GM23338 (cell line): ENCODE measurements at regions not wholly inside any gene's neighbourhood (a gene's known extent, or its start where the extent isn't known, plus 50 kb on each side); places are given as distances from the start of the nearest gene placed in this dataset.

Experiments used
- ATAC-seq: fragments of 200-7000 bp; cut with Tn5 transposase; 3 replicates; pipeline ENCODE4 v1.9.1; 2020
- DNase-seq: peaks from one replicate; pipeline ENCODE4 v3.0.0-alpha.2; 2015; ENCODE audit warnings: low spot score
- H2AFZ ChIP-seq: fragments of 200-600 bp; sonication (generic); 2 replicates; pipeline ENCODE4 v1.8.0; 2016; ENCODE audit warnings: antibody characterized with exemption, mild to moderate bottlenecking, moderate library complexity
- H3F3A ChIP-seq: fragments of 200-600 bp; sonication (generic); replicated peaks from 2 replicates; pipeline ENCODE4 v1.8.0; 2017; ENCODE audit warnings: antibody characterized with exemption, mixed run types, low read depth
- H3K27ac ChIP-seq: fragments of 200-600 bp; sonication (generic); 2 replicates; pipeline ENCODE4 v1.6.1; 2016; ENCODE audit warnings: low read depth
- H3K27me3 ChIP-seq: fragments of 200-600 bp; sonication (generic); 2 replicates; pipeline ENCODE4 v1.8.0; 2016; ENCODE audit warnings: mild to moderate bottlenecking, mixed run types, moderate library complexity; ENCODE audit not compliant: insufficient read depth
- H3K36me3 ChIP-seq: fragments of 200-600 bp; sonication (generic); 2 replicates; pipeline ENCODE4 v1.8.0; 2016; ENCODE audit warnings: mild to moderate bottlenecking; ENCODE audit not compliant: insufficient read depth
- H3K4me1 ChIP-seq: fragments of 200-600 bp; sonication (generic); 2 replicates; pipeline ENCODE4 v1.8.0; 2016; ENCODE audit warnings: mild to moderate bottlenecking, moderate library complexity; ENCODE audit not compliant: insufficient read depth
- H3K4me2 ChIP-seq: fragments of 200-600 bp; sonication (generic); 2 replicates; pipeline ENCODE4 v1.7.1; 2017; ENCODE audit warnings: mixed run types
- H3K4me3 ChIP-seq: fragments of 200-600 bp; sonication (generic); 2 replicates; pipeline ENCODE4 v1.6.1; 2016; ENCODE audit warnings: mixed run types
- H3K79me2 ChIP-seq: fragments of 200-600 bp; sonication (generic); replicated peaks from 2 replicates; pipeline ENCODE4 v1.8.0; 2017; ENCODE audit warnings: mild to moderate bottlenecking; ENCODE audit not compliant: insufficient read depth
- H3K9me2 ChIP-seq: fragments of 200-600 bp; sonication (generic); 2 replicates; pipeline ENCODE4 v1.8.0; 2017; ENCODE audit not compliant: insufficient read depth
- H4K20me1 ChIP-seq: fragments of 200-600 bp; sonication (generic); replicated peaks from 2 replicates; pipeline ENCODE4 v1.8.0; 2017; ENCODE audit warnings: mild to moderate bottlenecking; ENCODE audit not compliant: insufficient read depth
- H3K27ac Mint-ChIP-seq: 2 replicates; pipeline ENCODE4 v1.8.0; 2020; ENCODE audit warnings: inconsistent platforms, mild to moderate bottlenecking, moderate library complexity, mixed read lengths
- H3K27me3 Mint-ChIP-seq: 3 replicates; pipeline ENCODE4 v1.8.0; 2022; ENCODE audit warnings: low read depth, mild to moderate bottlenecking, moderate library complexity, mixed read lengths, inconsistent platforms; ENCODE audit not compliant: insufficient read depth, poor library complexity
- H3K36me3 Mint-ChIP-seq: 3 replicates; pipeline ENCODE4 v1.8.0; 2021; ENCODE audit warnings: low read depth, mild to moderate bottlenecking, inconsistent platforms, moderate library complexity, mixed read lengths
- H3K4me1 Mint-ChIP-seq: 3 replicates; pipeline ENCODE4 v1.8.0; 2020; ENCODE audit warnings: mild to moderate bottlenecking, inconsistent platforms, mixed read lengths
- H3K4me3 Mint-ChIP-seq: 3 replicates; pipeline ENCODE4 v1.8.0; 2021; ENCODE audit warnings: moderate library complexity, mild to moderate bottlenecking, inconsistent platforms, mixed read lengths
- H3K9me3 Mint-ChIP-seq: 3 replicates; pipeline ENCODE4 v1.8.0; 2020; ENCODE audit warnings: moderate library complexity, mild to moderate bottlenecking, inconsistent platforms, mixed read lengths
- CREB1 ChIP-seq: fragments of 250-450 bp; sonication (Bioruptor Pico); IDR thresholded peaks from 2 replicates; pipeline ENCODE4 v1.5.0; 2020; ENCODE audit warnings: low read depth, mild to moderate bottlenecking, moderate library complexity
- EZH2 ChIP-seq: fragments of 200-600 bp; sonication (generic); IDR thresholded peaks from one replicate; pipeline ENCODE4 v1.8.0; 2017; ENCODE audit warnings: antibody characterized with exemption, mild to moderate bottlenecking, low read depth; ENCODE audit not compliant: unreplicated experiment
- EZH2phosphoT487 ChIP-seq: fragments of 200-600 bp; sonication (generic); IDR thresholded peaks from one replicate; pipeline ENCODE4 v1.8.1; 2018; ENCODE audit warnings: antibody characterized with exemption; ENCODE audit not compliant: unreplicated experiment
- JUNB ChIP-seq: IDR thresholded peaks from one replicate; pipeline ENCODE4 v1.6.1; 2016; ENCODE audit warnings: antibody characterized with exemption; ENCODE audit not compliant: unreplicated experiment
- NANOG ChIP-seq: IDR thresholded peaks from 2 replicates; pipeline ENCODE4 v1.6.1; 2016; ENCODE audit warnings: antibody characterized with exemption, borderline replicate concordance
- POLR2AphosphoS5 ChIP-seq: IDR thresholded peaks from 2 replicates; pipeline ENCODE4 v1.6.1; 2016; ENCODE audit warnings: antibody characterized with exemption, low read depth
- STAT1 ChIP-seq: IDR thresholded peaks from one replicate; pipeline ENCODE4 v1.6.1; 2016; ENCODE audit warnings: antibody characterized with exemption; ENCODE audit not compliant: unreplicated experiment
- ZNF331 ChIP-seq: fragments of 250-450 bp; sonication (Bioruptor Pico); IDR thresholded peaks from 2 replicates; pipeline ENCODE4 v1.5.0; 2020; ENCODE audit warnings: low read depth, mild to moderate bottlenecking, moderate library complexity
- TF ChIP-seq, protein P1 (sequence below): fragments of 250-450 bp; sonication (Bioruptor Pico); IDR thresholded peaks from 2 replicates; pipeline ENCODE4 v1.5.0; 2020; ENCODE audit warnings: mild to moderate bottlenecking, moderate library complexity
- TF ChIP-seq, protein P2 (sequence below): IDR thresholded peaks from 2 replicates; pipeline ENCODE4 v1.6.1; 2016; ENCODE audit warnings: antibody characterized with exemption
- TF ChIP-seq, protein P3 (sequence below): IDR thresholded peaks from one replicate; pipeline ENCODE4 v1.6.1; 2018; ENCODE audit warnings: antibody characterized with exemption; ENCODE audit not compliant: unreplicated experiment

DNA sequence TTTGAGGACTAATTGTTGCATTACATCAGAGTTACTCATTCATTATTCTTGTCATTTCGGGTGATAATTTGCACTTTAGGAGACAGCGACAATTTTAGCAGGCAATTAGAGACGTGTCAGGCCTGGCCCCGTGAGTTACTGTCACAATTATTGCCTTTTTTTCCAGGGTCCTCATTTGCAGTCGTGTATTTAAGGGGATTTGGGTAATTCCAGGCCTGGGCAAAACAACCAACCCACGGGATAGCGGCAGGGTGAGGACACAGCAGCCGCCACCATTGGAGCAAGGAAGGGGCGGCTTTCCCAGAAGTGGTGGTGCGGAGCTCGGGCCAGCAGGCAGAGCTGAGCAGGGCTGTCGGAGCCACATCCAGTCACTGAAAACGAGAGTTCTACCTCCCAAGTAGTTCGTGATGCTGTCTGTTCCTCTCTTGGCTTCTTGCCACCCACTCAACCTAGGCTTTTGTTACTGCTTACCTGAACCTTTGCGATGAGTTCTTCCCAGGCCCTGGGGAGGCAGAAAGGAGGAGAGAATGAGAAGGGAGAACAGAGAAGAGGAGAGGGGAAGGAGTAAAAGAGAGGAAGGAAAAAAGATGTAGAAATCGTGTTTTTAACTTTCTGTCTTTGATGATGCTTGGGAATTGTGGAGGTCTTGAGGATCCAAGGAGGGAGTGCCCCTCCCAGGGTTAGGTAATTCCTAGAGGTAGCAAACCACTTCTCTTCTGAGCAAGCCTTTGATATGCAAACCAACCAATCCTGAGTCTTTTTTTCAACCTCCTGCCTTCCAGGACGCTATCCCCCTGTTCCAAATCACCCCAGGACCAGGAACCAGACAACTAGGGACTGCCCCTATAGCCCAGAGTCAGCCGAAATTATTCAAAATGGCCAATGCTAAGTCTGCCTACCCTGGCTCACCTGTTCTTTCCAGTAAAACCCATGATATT, 236.1 kb downstream of the MIAT start (continued):
- TF ChIP-seq, protein P1, sequence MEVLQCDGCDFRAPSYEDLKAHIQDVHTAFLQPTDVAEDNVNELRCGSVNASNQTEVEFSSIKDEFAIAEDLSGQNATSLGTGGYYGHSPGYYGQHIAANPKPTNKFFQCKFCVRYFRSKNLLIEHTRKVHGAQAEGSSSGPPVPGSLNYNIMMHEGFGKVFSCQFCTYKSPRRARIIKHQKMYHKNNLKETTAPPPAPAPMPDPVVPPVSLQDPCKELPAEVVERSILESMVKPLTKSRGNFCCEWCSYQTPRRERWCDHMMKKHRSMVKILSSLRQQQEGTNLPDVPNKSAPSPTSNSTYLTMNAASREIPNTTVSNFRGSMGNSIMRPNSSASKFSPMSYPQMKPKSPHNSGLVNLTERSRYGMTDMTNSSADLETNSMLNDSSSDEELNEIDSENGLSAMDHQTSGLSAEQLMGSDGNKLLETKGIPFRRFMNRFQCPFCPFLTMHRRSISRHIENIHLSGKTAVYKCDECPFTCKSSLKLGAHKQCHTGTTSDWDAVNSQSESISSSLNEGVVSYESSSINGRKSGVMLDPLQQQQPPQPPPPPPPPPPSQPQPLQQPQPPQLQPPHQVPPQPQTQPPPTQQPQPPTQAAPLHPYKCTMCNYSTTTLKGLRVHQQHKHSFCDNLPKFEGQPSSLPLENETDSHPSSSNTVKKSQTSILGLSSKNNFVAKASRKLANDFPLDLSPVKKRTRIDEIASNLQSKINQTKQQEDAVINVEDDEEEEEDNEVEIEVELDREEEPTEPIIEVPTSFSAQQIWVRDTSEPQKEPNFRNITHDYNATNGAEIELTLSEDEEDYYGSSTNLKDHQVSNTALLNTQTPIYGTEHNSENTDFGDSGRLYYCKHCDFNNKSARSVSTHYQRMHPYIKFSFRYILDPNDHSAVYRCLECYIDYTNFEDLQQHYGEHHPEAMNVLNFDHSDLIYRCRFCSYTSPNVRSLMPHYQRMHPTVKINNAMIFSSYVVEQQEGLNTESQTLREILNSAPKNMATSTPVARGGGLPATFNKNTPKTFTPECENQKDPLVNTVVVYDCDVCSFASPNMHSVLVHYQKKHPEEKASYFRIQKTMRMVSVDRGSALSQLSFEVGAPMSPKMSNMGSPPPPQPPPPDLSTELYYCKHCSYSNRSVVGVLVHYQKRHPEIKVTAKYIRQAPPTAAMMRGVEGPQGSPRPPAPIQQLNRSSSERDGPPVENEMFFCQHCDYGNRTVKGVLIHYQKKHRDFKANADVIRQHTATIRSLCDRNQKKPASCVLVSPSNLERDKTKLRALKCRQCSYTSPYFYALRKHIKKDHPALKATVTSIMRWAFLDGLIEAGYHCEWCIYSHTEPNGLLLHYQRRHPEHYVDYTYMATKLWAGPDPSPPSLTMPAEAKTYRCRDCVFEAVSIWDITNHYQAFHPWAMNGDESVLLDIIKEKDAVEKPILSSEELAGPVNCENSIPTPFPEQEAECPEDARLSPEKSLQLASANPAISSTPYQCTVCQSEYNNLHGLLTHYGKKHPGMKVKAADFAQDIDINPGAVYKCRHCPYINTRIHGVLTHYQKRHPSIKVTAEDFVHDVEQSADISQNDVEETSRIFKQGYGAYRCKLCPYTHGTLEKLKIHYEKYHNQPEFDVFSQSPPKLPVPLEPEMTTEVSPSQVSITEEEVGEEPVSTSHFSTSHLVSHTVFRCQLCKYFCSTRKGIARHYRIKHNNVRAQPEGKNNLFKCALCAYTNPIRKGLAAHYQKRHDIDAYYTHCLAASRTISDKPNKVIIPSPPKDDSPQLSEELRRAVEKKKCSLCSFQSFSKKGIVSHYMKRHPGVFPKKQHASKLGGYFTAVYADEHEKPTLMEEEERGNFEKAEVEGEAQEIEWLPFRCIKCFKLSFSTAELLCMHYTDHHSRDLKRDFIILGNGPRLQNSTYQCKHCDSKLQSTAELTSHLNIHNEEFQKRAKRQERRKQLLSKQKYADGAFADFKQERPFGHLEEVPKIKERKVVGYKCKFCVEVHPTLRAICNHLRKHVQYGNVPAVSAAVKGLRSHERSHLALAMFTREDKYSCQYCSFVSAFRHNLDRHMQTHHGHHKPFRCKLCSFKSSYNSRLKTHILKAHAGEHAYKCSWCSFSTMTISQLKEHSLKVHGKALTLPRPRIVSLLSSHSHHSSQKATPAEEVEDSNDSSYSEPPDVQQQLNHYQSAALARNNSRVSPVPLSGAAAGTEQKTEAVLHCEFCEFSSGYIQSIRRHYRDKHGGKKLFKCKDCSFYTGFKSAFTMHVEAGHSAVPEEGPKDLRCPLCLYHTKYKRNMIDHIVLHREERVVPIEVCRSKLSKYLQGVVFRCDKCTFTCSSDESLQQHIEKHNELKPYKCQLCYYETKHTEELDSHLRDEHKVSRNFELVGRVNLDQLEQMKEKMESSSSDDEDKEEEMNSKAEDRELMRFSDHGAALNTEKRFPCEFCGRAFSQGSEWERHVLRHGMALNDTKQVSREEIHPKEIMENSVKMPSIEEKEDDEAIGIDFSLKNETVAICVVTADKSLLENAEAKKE (CRISPR knock-in tag), result no peak
- TF ChIP-seq EZH2phosphoT487 (no peak), ZNF331 (CRISPR knock-in tag) (no peak)

DNA sequence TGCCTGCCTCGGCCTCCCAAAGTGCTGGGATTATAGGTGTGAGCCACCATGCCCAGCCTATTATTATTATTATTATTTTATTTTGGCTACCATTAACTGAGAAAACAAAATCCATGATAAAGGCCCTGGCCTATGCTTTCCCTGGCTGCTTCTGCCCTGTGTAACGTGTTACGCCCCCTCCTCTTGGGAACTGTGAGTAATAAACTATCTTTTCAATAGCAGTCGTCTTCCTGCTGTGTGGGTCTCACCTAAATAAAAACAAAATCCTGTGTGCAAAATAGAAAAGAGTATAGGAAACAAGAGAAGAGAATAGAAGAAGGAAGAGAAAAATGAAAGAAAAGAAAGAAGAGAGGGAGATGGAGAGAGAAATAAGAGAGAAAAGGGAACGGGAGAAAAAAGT, 237.0 kb downstream of the MIAT start:
- no peaks in the 10 kb centered on the region for H3K27me3 ChIP-seq
- Mint-ChIP-seq H3K4me3 (no peak overlapping the region), H3K9me3 (no peaks in the 10 kb centered on the region; the same call in 2 of the 3 replicates), H3K27me3 (peaks cover 8% of the 10 kb centered on the region), H3K36me3 (no peaks in the 10 kb centered on the region; the same call in 2 of the 3 replicates), H3K27ac (no peak overlapping the region), H3K4me1 (peaks cover 45% of the 10 kb centered on the region)
- peaks cover 36% of the 10 kb centered on the region for H3K4me1 ChIP-seq
- TF ChIP-seq, protein P2, sequence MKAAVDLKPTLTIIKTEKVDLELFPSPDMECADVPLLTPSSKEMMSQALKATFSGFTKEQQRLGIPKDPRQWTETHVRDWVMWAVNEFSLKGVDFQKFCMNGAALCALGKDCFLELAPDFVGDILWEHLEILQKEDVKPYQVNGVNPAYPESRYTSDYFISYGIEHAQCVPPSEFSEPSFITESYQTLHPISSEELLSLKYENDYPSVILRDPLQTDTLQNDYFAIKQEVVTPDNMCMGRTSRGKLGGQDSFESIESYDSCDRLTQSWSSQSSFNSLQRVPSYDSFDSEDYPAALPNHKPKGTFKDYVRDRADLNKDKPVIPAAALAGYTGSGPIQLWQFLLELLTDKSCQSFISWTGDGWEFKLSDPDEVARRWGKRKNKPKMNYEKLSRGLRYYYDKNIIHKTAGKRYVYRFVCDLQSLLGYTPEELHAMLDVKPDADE, result no peak
- no peak for TF ChIP-seq ZNF331 (CRISPR knock-in tag)
- TF ChIP-seq, protein P3, sequence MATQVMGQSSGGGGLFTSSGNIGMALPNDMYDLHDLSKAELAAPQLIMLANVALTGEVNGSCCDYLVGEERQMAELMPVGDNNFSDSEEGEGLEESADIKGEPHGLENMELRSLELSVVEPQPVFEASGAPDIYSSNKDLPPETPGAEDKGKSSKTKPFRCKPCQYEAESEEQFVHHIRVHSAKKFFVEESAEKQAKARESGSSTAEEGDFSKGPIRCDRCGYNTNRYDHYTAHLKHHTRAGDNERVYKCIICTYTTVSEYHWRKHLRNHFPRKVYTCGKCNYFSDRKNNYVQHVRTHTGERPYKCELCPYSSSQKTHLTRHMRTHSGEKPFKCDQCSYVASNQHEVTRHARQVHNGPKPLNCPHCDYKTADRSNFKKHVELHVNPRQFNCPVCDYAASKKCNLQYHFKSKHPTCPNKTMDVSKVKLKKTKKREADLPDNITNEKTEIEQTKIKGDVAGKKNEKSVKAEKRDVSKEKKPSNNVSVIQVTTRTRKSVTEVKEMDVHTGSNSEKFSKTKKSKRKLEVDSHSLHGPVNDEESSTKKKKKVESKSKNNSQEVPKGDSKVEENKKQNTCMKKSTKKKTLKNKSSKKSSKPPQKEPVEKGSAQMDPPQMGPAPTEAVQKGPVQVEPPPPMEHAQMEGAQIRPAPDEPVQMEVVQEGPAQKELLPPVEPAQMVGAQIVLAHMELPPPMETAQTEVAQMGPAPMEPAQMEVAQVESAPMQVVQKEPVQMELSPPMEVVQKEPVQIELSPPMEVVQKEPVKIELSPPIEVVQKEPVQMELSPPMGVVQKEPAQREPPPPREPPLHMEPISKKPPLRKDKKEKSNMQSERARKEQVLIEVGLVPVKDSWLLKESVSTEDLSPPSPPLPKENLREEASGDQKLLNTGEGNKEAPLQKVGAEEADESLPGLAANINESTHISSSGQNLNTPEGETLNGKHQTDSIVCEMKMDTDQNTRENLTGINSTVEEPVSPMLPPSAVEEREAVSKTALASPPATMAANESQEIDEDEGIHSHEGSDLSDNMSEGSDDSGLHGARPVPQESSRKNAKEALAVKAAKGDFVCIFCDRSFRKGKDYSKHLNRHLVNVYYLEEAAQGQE, result no peak
- TF ChIP-seq JUNB, result no peak
- no peak for TF ChIP-seq STAT1
- no peak for TF ChIP-seq EZH2phosphoT487
- no peak for TF ChIP-seq NANOG
- no peak for TF ChIP-seq EZH2
- no peak for TF ChIP-seq CREB1
- TF ChIP-seq POLR2AphosphoS5, result no peak
- peaks cover 4% of the 10 kb centered on the region; the same call in 1 of the 2 replicates for H3F3A ChIP-seq
- no peak overlapping the region for H3K4me3 ChIP-seq
- ATAC-seq (no peak), DNase-seq (no peak)
- no peak overlapping the region for H3K4me2 ChIP-seq
- no peaks in the 10 kb centered on the region for H3K9me2 ChIP-seq
- no peaks in the 10 kb centered on the region for H3K36me3 ChIP-seq
- H3K79me2 ChIP-seq, result no peaks in the 10 kb centered on the region
- no peak overlapping the region for H3K27ac ChIP-seq
- no peaks in the 10 kb centered on the region for H4K20me1 ChIP-seq
- H2AFZ ChIP-seq, result no peak overlapping the region
